ENCODE measurements at regions not wholly inside any gene's neighbourhood (a gene's known extent, or its start where the extent isn't known, plus 50 kb on each side); places are given as distances from the start of the nearest gene placed in this dataset.

DNA sequence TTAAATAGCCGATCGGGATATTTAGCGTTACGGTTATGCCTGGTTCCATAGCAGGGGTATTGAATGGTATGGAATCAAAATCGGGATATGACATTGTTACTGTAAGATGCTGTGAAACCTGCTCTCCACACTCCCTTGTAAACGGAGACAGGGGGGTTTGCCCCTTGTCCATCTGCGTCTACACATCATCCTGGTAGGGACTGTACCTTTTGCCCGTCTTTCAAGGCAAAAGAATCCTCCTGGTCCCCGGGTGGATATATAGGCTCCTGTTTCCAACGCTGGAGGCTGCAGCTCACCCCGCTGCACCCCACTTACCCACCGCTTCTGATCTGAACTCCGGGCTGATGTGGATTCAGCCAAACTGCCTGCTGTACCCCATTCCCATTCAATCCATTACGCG lies 189.1 kb downstream of the SHOX start:
- TF ChIP-seq, protein P1, sequence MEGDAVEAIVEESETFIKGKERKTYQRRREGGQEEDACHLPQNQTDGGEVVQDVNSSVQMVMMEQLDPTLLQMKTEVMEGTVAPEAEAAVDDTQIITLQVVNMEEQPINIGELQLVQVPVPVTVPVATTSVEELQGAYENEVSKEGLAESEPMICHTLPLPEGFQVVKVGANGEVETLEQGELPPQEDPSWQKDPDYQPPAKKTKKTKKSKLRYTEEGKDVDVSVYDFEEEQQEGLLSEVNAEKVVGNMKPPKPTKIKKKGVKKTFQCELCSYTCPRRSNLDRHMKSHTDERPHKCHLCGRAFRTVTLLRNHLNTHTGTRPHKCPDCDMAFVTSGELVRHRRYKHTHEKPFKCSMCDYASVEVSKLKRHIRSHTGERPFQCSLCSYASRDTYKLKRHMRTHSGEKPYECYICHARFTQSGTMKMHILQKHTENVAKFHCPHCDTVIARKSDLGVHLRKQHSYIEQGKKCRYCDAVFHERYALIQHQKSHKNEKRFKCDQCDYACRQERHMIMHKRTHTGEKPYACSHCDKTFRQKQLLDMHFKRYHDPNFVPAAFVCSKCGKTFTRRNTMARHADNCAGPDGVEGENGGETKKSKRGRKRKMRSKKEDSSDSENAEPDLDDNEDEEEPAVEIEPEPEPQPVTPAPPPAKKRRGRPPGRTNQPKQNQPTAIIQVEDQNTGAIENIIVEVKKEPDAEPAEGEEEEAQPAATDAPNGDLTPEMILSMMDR (IDR thresholded peaks at IDR 0.05): no peak

DNA sequence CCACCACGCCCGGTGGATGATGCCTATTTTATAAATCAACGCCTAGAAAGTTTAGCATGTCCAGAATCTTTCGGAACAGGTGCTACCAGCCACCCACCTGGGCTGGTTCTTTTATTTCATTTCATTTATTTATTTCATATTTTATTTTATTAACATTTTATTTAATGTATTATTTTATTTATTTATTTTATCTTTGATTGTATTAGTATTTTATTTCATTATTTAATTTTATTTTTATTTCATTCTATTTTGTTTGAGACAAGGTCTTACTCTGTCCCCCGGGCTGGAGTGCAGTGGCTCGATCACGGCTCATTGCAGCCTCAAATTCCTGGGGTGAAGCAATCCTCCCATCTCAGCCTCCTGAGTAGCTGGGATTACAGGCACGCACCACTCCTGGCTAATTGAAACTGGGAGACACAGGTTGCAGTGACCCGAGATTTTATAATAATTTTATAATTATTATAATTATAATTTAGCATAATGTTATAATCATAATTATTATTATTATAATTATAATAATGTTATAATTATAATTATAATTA lies 187.2 kb downstream of the SHOX start:
- TF ChIP-seq, protein P1 (IDR thresholded peaks at IDR 0.05): no peak

DNA sequence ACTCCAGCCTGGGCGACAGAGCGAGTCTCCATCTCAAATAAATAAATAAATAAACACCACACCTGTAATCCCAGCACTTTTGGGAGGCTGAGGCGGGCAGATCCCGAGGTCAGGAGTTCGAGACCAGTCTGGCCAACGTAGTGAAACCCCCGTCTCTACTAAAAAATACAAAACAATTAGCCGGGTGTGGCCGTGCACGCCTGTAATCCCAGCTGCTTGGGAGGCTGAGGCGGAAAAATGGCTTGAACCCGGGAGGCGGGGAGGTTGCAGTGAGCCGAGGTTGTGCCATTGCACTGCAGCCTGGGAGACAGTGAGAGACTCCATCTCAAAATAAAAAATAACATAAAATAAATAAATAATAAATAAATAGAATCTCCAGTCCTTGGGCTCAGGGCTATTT lies 185.8 kb downstream of the SHOX start:
- TF ChIP-seq, protein P1 (IDR thresholded peaks at IDR 0.05): no peak

DNA sequence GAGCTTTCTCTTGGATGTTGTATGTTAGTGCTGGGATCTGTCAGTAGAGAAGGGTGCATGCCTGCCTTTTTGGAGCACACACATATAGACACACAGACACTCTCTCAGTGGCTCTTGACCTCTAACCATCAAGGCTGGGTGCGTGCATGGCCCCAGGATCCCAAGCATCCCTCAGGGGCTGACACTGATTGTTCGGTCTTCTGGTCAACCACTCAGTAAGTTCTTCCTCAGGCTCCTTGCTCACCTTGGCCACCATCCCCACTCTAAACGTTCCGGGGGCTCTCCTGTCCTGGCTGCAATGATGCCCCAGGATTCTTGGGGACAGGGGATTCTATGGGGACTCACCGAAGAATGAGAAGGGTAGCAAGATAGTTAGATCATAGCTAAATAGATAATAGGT lies 179.6 kb downstream of the SHOX start:
- TF ChIP-seq, protein P1 (IDR thresholded peaks at IDR 0.05): no peak

DNA sequence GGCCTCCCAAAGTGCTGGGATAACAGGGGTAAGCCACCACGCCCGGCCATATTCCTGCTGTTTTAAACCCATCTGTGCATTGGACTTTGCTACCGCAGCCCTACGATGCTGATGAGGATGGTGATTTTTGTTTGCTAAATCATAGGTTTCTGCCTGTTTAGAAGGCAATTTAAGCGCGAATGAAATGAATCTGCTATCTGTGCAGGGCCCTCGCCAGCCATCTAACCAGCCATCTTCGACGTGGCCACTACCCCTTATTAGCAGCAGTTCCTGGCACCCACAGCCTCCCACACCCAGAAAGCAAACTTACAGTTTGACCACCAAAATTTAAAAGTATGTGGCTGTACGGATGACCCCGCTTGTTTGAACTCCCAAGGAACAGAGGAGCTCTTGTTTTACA lies 178.5 kb downstream of the SHOX start:
- TF ChIP-seq, protein P1 (IDR thresholded peaks at IDR 0.05): no peak

DNA sequence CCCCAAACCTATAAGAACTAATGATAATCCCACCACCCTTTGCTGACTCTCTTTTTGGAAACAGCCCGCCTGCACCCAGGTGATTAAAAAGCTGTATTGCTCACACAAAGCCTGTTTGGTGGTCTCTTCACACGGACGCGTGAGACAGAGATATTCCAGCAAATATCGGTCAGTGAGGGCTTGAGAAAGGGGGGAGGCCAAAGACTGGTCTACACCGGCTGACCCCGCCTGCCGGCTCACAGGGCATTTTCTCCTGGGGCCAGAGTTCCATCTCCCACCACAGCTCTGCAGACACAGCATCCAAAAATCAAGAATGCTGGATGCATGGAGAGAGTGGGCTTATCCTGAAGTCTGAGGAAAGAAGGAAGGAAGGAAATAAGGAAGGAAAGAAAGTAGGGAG lies 176.0 kb downstream of the SHOX start:
- TF ChIP-seq, protein P1 (IDR thresholded peaks at IDR 0.05): no peak

DNA sequence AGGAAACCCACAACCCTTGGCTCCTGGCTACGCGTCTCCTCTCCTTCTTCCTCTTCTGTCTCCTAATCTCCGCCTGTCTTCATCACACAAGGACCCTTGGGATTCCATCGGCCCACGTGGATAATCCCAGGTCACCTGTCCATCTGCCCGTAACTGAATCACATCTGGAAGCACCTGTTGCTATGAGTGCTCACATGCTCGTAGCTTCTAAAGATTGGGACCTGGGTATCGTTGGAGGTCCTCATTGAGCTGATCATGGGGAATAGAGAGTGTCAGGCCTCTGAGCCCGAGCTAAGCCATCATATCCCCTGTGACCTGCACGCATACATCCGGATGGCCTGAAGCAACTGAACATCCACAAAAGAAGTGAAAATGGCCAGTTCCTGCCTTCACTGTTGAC lies 175.4 kb downstream of the SHOX start:
- TF ChIP-seq, protein P1 (IDR thresholded peaks at IDR 0.05): no peak

DNA sequence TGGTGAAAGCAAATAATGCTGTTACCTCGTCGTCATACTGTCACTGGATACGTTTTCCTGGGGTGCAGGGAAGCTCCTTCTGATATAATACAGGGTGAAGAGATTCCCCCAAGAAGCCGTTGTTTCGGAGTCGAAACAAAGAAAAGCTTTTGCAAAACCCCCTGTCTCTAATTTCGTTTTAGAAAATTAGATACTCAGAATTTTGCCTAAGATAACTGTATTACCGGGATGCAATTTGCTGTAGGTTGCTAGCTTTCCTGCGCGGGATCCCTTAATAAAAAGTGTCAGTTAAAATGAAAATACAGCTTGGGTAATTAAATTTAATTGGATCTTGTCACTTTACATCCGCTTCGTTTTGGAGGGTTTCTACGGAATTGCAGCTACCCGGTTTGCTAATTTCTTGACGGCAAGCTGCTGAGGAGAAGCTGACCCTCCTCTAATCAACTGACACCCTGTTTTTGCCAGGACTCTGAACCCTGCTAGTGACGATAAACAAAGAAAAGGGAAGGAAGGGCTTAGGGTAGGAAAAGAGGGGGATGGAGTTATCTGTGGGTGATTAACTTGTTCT lies 174.6 kb downstream of the SHOX start:
- TF ChIP-seq, protein P1 (IDR thresholded peaks at IDR 0.05): no peak

All from LNCAP (cell line).